Subcutaneous abdominal adipose tissue (tissue), 5 donors: ENCODE measurements at regions not wholly inside any gene's neighbourhood (a gene's known extent, or its start where the extent isn't known, plus 50 kb on each side); places are given as distances from the start of the nearest gene placed in this dataset.
"Not testable (repeated sequence)": the region's sequence is repeated elsewhere in the genome, so short reads cannot be mapped to it uniquely, and the experiment has no call there.

Experiments
- H3K27ac ChIP-seq: one replicate; pipeline ENCODE4 v1.7.0; 2013; ENCODE audit warnings: low read depth, mild to moderate bottlenecking, inconsistent platforms, low read length, moderate library complexity
- H3K27me3 ChIP-seq, 5 donors: one replicate each; pipeline ENCODE4 v1.7.0; 2013; ENCODE audit warnings: low read length in 5 of 5, inconsistent platforms in 1 of 5; ENCODE audit not compliant: control insufficient read depth in 5 of 5, insufficient read depth in 4 of 5
- H3K36me3 ChIP-seq, 5 donors: one replicate each; pipeline ENCODE4 v1.7.0; 2013; ENCODE audit warnings: low read length in 5 of 5; ENCODE audit not compliant: control insufficient read depth in 5 of 5, insufficient read depth in 5 of 5
- H3K4me1 ChIP-seq, 5 donors: one replicate each; pipeline ENCODE4 v1.7.0; 2013; ENCODE audit warnings: low read length in 5 of 5, mild to moderate bottlenecking in 3 of 5, moderate library complexity in 1 of 5; ENCODE audit not compliant: control insufficient read depth in 5 of 5, insufficient read depth in 5 of 5
- H3K4me3 ChIP-seq, 5 donors: one replicate each; pipeline ENCODE4 v1.7.0; 2013; ENCODE audit warnings: low read length in 5 of 5, low read depth in 1 of 5
- H3K9ac ChIP-seq, 5 donors: one replicate each; pipeline ENCODE4 v1.7.0; 2013; ENCODE audit warnings: low read length in 5 of 5, mild to moderate bottlenecking in 4 of 5, moderate library complexity in 3 of 5
- H3K9me3 ChIP-seq, 5 donors: one replicate each; pipeline ENCODE4 v1.7.0; 2013; ENCODE audit warnings: low read length in 5 of 5; ENCODE audit not compliant: control insufficient read depth in 5 of 5
- donor health status: healthy.
- donor health status: healthy.
- donor health status: healthy.
- donor health status: healthy.
- donor health status: healthy.

DNA sequence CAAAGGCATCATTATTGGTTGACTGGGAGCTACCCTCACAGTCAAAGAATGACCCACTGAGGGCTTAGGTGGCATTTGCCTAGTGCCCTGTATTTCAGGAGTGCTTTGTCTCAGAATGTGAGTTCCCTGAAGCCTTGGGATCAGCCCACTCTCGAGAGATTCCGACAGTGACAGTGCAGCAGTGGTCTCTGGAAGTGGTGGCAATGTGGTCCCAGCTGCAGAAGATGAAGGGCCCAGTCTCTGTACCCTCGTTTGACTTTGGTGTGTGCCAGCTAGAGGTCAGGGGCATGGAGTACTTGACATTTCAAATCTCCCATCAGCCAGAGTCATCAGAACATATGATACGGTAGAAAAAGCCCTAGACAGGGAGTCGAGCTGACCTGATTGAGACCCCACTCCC, 153.7 kb downstream of the EFNB1 start:
- Histone ChIP-seq H3K27me3 (peaks cover 6 to 16% (median 10%) of the 10 kb centered on the region in 5 donors), H3K4me3 (no peak overlapping the region), H3K27ac (no peak overlapping the region), H3K36me3 (no peaks in the 10 kb centered on the region), H3K9ac (no peak overlapping the region), H3K4me1 (peaks cover 1 to 14% (median 13%) of the 10 kb centered on the region in 5 donors), H3K9me3 (peaks cover 0 to 2% (median 0%) of the 10 kb centered on the region in 5 donors)

DNA sequence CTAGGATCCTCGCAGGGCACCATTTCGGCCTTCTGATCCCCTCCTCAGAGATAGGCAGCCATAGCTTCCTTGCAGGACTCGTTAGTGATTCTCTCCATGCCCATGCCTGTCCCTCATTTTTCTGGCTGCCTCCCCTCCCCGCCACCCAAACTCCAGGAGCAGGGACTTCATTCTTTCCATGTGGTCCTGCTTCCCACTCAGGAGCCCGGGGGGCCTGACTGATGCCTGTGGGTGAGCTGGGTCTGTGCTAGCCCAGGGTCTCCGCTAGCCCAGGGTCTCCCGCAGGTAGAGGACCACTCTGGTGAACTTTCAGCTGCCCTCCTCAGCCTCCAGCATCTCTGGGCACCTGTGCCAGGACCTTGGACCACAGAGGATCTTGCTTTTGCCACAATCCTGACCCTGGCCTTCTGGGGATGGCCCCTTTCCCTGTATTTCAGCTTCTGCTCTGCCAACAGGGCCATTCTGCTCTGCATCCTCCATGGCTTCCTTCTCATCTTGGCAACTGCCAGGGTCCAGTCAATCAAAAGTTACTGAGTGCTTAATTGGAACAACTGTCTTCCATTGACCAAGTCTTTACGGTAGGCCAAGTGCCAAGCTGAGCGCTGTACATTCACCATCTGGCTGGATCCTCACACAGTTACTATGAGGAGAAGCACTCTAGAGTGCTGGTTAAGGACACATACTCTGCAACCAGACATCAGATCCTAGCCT, 152.2 kb downstream of the EFNB1 start:
- Histone ChIP-seq H3K36me3 (no peaks in the 10 kb centered on the region), H3K27ac (no peak overlapping the region), H3K9me3 (peaks cover 0 to 10% (median 3%) of the 10 kb centered on the region in 5 donors), H3K9ac (no peak overlapping the region), H3K4me3 (no peak overlapping the region), H3K27me3 (peaks cover 3 to 7% (median 5%) of the 10 kb centered on the region in 5 donors), H3K4me1 (peaks cover 1 to 14% (median 13%) of the 10 kb centered on the region in 5 donors)

DNA sequence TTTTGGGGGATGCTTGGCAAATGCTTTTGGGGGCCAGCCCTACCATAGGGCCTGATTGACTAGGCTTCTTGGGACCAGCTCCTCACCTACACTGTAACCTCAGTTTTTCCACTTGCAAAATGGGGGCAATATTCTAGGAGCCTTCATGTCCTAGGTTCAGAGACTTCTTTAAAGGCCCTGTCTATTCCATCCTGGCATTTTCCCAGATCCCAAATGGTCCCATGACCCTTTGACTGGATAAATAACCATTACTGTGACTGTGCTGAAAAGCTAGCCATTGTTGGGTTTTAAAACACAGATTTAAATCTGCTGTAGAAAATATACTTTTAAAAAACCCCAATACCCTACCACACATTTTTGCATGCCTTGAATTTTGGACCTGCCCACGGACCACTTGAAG, 149.8 kb downstream of the EFNB1 start:
- Histone ChIP-seq H3K9me3 (peaks cover 0 to 22% (median 9%) of the 10 kb centered on the region in 5 donors), H3K27ac (no peak overlapping the region), H3K4me1 (peaks cover 1 to 14% (median 13%) of the 10 kb centered on the region in 5 donors), H3K36me3 (no peaks in the 10 kb centered on the region), H3K27me3 (peaks cover 0 to 6% (median 4%) of the 10 kb centered on the region in 5 donors), H3K4me3 (no peak overlapping the region), H3K9ac (no peak overlapping the region)

DNA sequence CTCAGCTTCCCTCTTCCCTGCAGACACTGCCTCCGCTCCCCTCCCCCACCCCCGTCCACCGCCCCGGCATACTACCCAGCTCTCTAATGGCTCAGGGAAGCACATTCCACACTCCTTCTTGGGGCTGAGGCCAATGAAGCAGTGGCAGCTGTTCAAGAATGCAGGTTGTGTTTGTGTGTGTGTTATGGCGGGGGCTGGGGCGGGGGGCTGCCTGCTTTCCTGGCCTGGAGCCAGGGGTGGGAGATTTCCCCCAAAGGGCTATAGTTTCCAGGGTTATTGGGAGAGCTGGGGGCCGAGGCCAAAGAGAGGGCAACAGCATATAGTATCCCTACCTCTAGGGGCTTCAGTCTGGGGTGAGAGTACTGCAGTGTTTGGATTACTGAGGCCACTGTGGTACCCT, 149.4 kb downstream of the EFNB1 start:
- Histone ChIP-seq H3K9me3 (peaks cover 0 to 24% (median 9%) of the 10 kb centered on the region in 5 donors), H3K9ac (no peak overlapping the region), H3K27ac (no peak overlapping the region), H3K36me3 (no peaks in the 10 kb centered on the region), H3K4me1 (peaks cover 1 to 14% (median 13%) of the 10 kb centered on the region in 5 donors), H3K4me3 (no peak overlapping the region), H3K27me3 (peaks cover 0 to 6% (median 4%) of the 10 kb centered on the region in 5 donors)

DNA sequence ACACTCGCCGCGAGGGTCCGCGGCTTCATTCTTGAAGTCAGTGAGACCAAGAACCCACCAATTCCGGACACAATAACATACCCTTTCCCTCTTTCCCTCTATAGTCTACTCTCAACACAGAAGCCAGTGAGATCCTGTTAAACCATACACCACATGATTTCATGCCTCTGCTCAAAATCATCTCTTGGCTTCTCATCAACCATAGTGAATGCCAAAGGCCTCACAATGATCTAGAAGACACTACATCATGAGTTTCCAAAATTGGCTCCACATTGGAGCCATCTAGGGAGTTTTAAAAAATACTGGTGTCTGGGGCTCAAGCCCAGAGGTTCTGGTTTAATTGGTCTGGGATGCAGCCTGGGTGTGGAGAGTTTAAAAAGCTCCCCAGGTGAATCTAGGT, 124.5 kb downstream of the EFNB1 start:
- no peaks in the 10 kb centered on the region for H3K36me3 ChIP-seq
- H3K27me3 ChIP-seq = peaks cover 0 to 9% (median 0%) of the 10 kb centered on the region in 5 donors
- peaks cover 0 to 10% (median 7%) of the 10 kb centered on the region in 5 donors for H3K9me3 ChIP-seq
- H3K27ac ChIP-seq = no peak overlapping the region
- H3K4me1 ChIP-seq = peaks cover 0 to 4% (median 0%) of the 10 kb centered on the region in 5 donors
- no peak overlapping the region for H3K4me3 ChIP-seq
- H3K9ac ChIP-seq = no peak overlapping the region

DNA sequence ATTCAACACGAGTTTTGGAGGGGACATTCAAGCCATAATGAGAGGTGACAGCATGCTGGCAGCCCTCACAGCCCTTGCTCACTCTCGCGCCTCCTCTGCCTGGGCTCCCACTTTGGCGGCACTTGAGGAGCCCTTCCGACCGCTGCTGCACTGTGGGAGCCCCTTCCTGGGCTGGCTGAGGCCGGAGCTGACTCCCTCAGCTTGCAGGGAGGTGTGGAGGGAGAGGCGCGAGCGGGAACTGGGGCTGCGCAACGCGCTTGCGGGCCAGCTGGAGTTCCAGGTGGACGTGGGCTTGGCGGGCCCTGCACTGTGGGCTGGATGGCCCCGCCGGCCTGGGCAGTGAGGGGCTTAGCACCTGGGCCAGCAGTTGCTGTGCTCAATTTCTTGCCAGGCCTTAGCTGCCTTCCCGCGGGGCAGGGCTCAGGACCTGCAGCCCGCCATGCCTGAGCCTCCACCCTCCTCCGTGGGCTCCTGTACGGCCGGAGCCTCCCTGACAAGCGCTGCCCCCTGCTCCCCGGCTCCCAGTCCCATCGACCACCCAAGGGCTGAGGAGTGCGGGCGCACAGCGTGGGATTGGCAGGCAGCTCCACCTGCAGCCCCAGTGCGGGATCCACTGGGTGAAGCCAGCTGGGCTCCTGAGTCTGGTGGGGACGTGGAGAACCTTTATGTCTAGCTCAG, 123.3 kb downstream of the EFNB1 start:
- peaks cover 0 to 19% (median 0%) of the 10 kb centered on the region in 5 donors for H3K27me3 ChIP-seq
- not testable (repeated sequence) for H3K9ac ChIP-seq, H3K4me3 ChIP-seq, H3K4me1 ChIP-seq, H3K36me3 ChIP-seq, H3K27ac ChIP-seq
- peaks cover 0 to 10% (median 7%) of the 10 kb centered on the region in 5 donors for H3K9me3 ChIP-seq

DNA sequence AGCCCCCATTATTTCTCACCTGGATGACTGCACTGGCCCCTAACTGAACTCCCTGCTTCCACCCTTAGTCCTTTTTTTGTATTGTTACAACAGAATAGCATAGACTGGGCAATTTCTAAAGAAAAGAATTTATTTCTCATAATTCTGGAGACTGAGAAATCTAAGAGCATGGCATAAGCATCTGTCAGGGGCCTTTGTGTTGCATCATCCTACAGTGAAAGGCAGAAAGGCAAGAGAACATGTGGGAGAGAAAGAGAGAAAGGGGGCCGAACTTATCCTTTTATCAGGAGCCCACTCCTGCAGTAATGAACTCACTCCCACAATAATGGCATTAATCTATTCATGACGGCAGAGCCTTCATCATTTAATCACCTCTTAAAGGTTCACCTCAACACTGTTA, 122.1 kb downstream of the EFNB1 start:
- H3K9ac ChIP-seq = no peak overlapping the region
- H3K4me3 ChIP-seq = no peak overlapping the region
- peaks cover 2 to 5% (median 3%) of the 10 kb centered on the region in 5 donors for H3K4me1 ChIP-seq
- no peak overlapping the region for H3K27ac ChIP-seq
- peaks cover 0 to 19% (median 0%) of the 10 kb centered on the region in 5 donors for H3K27me3 ChIP-seq
- H3K9me3 ChIP-seq = peaks cover 0 to 10% (median 7%) of the 10 kb centered on the region in 5 donors
- no peaks in the 10 kb centered on the region for H3K36me3 ChIP-seq

DNA sequence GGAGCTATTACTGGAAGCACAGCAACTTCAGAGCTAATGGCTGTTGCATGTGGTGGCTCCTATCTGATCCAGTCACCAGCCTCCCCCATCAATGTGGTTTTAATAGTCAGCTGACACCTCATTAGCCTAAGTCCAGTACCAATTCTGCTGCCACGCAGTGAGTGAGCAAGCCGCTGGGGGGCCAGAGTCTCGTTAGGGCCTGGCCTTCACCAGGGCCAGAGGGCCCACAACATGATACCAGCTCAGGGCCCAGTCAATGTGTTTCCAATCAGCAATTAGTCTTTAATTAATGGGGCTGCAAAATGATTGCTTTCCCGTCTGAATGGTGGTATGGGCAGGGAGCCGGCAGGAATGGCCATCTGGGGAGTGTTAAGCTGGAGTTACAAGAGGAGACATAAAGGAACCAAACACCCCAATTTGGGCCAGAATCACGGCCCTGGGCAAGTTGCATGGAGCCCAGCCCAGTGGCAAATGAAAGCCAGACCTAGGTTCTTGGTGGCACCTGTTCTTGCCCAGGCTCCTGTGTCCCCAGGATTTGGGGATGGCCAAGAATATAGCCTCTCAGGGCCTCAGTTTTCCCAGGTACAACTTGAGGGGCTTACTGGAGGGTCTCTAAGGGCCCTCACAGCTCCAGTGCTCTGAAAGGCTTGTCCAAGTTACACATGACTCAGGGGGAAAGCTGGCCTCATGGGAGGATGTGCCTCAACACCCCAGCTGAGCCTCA, 119.2 kb downstream of the EFNB1 start:
- no peak overlapping the region for H3K9ac ChIP-seq
- H3K4me1 ChIP-seq = peaks cover 4 to 16% (median 12%) of the 10 kb centered on the region in 5 donors
- H3K36me3 ChIP-seq = no peaks in the 10 kb centered on the region
- H3K4me3 ChIP-seq = no peak overlapping the region
- no peak overlapping the region for H3K27ac ChIP-seq
- H3K27me3 ChIP-seq = peaks cover 0 to 14% (median 6%) of the 10 kb centered on the region in 5 donors
- H3K9me3 ChIP-seq = no peaks in the 10 kb centered on the region

DNA sequence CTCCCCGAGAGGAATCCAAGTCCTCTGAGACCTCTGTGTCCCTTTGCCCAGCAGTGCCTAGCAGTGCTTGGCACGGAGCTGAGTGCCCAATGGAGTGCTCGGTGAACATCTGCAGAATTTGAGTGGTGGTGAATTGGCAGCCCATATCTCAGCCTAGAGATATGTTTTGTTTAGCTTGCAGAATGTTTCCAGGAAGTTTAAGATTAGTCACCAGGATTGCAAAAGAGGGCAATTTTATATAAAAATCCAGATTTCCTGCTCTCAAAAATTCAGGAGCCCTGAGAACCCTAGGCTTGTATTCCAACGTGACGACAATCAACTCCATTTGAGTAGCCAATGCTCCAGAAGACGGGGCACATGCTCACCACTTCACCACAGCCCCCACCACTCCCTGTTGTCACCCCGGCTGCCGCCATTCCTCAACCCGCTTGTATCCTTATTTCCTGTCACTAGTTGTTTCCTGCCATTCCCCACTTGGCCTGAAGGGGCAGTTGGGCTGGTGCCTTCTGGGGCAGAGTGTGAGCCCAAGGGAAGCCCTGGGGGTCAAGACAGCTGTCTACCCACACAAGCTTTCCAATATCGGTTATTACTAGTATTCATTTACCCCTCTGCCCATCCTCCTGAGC, 116.9 kb downstream of the EFNB1 start:
- H3K27ac ChIP-seq = no peak overlapping the region
- peaks cover 0 to 14% (median 6%) of the 10 kb centered on the region in 5 donors for H3K27me3 ChIP-seq
- H3K4me3 ChIP-seq = no peak overlapping the region
- no peaks in the 10 kb centered on the region for H3K9me3 ChIP-seq
- no peaks in the 10 kb centered on the region for H3K36me3 ChIP-seq
- peaks cover 4 to 37% (median 22%) of the 10 kb centered on the region in 5 donors for H3K4me1 ChIP-seq
- no peak overlapping the region for H3K9ac ChIP-seq
